ENCODE measurements at regions not wholly inside any gene's neighbourhood (a gene's known extent, or its start where the extent isn't known, plus 50 kb on each side); places are given as distances from the start of the nearest gene placed in this dataset.

DNA sequence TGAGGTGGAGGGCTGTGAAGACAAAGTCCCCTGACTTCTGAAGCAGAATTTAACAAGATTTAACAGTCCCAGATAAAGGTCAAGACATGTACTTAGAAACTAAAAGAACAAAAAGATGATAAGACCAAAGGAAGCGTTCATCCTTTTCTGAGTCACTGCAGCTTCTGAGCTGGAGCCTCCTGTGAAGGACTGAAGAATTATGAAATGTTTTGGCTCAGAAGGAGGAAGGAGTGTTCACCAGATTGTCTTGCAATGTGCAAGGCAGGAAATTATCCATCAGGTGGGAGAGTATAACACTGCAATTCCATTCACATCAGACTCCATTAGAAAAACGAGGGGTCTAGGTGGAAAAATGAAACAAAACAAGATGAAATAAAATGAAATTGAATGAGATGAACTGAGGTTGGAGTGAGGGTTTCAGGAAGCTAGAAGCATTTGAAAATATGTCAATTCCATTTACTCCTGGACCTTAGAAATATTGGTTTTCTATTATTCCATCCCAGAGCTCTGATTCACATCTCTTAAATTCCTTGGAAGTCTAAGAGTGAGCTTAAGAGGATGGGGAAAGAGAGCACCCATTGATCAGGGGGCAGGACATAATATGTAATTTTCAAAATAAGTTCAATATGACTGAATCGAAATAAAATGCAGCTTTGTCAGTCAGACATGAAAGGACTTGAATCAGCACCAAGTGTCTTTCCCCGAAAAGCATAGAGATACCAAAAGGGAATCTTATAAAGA is 186.1 kb upstream of the LNX1 start:
- no peak for DNase-seq (ENCODE audit: low read depth)
- no peak overlapping the region for H3K4me3 ChIP-seq (ENCODE audit: low read depth, low read length)
- TF ChIP-seq, protein P1, sequence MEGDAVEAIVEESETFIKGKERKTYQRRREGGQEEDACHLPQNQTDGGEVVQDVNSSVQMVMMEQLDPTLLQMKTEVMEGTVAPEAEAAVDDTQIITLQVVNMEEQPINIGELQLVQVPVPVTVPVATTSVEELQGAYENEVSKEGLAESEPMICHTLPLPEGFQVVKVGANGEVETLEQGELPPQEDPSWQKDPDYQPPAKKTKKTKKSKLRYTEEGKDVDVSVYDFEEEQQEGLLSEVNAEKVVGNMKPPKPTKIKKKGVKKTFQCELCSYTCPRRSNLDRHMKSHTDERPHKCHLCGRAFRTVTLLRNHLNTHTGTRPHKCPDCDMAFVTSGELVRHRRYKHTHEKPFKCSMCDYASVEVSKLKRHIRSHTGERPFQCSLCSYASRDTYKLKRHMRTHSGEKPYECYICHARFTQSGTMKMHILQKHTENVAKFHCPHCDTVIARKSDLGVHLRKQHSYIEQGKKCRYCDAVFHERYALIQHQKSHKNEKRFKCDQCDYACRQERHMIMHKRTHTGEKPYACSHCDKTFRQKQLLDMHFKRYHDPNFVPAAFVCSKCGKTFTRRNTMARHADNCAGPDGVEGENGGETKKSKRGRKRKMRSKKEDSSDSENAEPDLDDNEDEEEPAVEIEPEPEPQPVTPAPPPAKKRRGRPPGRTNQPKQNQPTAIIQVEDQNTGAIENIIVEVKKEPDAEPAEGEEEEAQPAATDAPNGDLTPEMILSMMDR (IDR thresholded peaks at IDR 0.05; ENCODE audit: low read depth, low read length, missing control alignments), result no peak

DNA sequence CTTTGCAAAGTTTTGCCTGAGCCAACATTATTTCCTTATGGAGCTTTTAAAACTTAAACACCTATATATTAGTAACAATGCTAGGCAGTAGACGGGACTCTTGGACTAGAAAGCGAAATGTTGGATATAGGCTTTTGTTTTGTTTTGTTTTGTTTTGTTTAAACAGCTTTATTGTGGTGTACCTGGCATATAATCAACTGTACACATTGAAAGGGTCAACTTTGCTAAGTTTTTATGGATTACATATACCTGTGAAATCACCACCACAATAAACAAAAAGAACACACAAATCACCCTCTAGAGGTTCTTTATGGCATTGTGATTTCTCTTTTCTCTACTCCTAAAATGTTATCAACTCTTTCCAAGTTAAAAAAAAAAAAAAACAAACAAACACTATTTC is 184.9 kb upstream of the LNX1 start:
- TF ChIP-seq, protein P1 (IDR thresholded peaks at IDR 0.05; ENCODE audit: low read depth, low read length, missing control alignments), result no peak
- H3K4me3 ChIP-seq (ENCODE audit: low read depth, low read length), result no peak overlapping the region

DNA sequence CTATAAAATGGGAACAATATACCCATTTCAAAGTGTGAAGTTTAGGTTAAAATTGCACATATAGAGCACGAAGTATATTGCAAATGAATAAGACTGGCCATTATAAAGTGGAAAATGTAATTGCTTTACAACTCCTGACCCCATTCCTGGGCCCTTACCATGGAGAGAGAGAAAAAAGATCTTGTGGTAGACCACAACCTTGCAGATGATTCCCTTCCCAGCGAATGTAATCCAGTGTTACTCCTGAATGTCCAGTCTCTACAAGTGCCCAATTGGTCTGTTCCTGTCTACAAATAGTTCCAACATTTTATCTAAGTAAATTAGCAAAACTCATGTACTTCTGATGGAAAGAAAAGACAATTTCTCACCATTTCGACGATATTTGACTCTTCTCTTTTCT is 184.1 kb upstream of the LNX1 start:
- TF ChIP-seq, protein P1 (IDR thresholded peaks at IDR 0.05; ENCODE audit: low read depth, low read length, missing control alignments), result no peak

More for the DNA sequence above, 184.9 kb upstream of the LNX1 start:
- DNase-seq (ENCODE audit: low read depth), result no peak

DNA sequence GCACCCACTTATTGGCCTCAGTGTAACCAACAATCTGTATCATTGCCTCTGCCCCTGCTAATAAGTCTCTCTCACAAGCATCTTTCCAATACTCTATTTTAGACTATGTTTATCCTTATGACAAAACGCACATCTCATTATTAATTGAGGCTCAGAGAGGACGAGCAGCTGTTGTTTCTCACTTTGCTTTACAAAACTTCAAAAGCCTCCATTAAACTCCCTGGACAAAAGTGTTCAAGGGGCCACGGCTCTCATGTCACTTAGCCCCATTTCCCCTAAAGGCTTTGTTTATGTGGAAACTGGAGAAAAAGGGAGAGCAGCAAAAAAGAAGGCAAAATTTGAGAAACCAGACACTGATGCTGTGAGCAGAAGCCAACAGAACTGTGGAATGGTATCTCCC is 180.0 kb upstream of the LNX1 start:
- no peak overlapping the region for H3K4me3 ChIP-seq (ENCODE audit: low read depth, low read length)
- TF ChIP-seq, protein P1 (IDR thresholded peaks at IDR 0.05; ENCODE audit: low read depth, low read length, missing control alignments), result no peak
- no peak for DNase-seq (ENCODE audit: low read depth)

More for the DNA sequence above, 184.1 kb upstream of the LNX1 start:
- DNase-seq (ENCODE audit: low read depth), result no peak
- H3K4me3 ChIP-seq (ENCODE audit: low read depth, low read length), result no peak overlapping the region

DNA sequence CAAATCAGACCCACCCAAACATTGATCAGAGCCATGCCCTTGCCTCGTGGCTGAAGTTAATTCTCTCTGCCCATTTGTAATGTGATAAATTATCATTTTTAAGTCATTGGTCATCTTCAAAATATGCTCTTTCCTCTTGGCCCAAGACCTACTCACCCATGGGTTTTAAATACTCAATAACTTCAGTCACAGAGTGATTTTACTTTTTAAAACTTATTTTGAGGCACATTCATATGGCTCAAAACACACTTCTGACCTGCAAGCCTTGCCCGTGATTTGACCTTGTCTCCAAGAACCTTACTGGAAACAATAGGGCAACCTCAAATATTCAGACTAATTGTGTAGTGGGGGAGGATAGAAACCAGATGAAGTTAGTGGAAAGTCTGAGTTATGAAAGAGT is 176.2 kb upstream of the LNX1 start:
- no peak for DNase-seq (ENCODE audit: low read depth)
- H3K4me3 ChIP-seq (ENCODE audit: low read depth, low read length), result no peak overlapping the region
- TF ChIP-seq, protein P1 (IDR thresholded peaks at IDR 0.05; ENCODE audit: low read depth, low read length, missing control alignments), result no peak

DNA sequence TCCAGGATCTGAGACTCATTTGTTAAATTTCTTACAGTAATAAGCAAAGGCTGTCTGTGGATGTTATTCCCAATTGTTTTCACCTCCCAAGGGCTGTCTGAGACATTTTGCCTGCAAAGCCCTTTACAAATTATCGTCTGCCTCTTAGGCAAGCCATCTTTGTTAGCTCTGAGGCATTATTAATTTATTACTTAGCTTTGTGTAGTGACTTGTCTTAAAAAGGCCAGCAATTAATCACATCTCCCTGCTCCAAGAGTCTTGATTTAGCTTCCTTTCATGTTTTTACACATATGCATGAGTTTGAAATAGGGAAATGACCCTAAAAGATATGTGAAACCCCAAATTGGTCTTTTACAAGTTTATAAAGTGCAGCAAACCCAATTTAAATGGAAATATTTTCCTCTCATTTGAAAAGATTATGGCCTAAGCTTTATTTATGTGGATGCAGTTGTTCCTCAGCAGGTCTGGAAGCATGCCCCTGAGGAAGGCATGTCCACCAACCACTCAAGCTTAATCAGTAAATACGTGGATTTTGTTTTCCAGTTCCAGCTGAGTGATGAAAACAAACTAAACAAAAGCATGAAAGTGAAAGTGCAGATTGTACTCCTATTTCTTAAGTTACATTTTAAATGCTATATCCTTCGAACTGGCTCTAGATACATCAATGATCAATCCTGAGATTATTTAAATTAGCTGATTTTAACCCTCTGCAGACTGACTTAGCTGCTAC is 173.6 kb upstream of the LNX1 start:
- no peak overlapping the region for H3K4me3 ChIP-seq (ENCODE audit: low read depth, low read length)
- no peak for DNase-seq (ENCODE audit: low read depth)
- TF ChIP-seq, protein P1 (IDR thresholded peaks at IDR 0.05; ENCODE audit: low read depth, low read length, missing control alignments), result no peak
